ENCODE measurements at regions not wholly inside any gene's neighbourhood (a gene's known extent, or its start where the extent isn't known, plus 50 kb on each side); places are given as distances from the start of the nearest gene placed in this dataset.
"Not testable (repeated sequence)": the region's sequence is repeated elsewhere in the genome, so short reads cannot be mapped to it uniquely, and the experiment has no call there.

- DNase-seq, result no peak
Measured at GRCh38 chr10:64363687-64364086, 842.5 kb downstream of the REEP3 start.

GRCh38 chr10:64365663-64366062, 844.5 kb downstream of the REEP3 start:
- no peak for DNase-seq

DNA sequence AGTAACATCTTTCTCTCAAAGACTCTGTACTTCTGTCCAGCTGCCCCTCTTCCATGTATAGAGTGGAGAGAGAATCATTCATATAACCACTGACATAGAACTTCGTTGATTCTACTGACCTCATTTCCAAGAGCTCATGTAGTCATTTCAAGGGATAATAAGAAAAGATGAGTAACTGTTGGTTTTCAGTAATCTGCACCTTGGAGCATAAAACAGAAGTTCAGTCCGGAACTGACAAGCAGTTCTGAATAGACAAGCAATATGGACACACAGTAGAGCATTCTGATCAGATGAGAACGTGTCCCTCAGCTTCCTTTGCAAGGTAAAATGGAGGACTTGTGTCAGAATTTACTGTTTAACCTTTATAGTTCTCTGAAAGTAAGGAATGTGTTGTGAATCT, 847.1 kb downstream of the REEP3 start:
- no peak for DNase-seq

DNA sequence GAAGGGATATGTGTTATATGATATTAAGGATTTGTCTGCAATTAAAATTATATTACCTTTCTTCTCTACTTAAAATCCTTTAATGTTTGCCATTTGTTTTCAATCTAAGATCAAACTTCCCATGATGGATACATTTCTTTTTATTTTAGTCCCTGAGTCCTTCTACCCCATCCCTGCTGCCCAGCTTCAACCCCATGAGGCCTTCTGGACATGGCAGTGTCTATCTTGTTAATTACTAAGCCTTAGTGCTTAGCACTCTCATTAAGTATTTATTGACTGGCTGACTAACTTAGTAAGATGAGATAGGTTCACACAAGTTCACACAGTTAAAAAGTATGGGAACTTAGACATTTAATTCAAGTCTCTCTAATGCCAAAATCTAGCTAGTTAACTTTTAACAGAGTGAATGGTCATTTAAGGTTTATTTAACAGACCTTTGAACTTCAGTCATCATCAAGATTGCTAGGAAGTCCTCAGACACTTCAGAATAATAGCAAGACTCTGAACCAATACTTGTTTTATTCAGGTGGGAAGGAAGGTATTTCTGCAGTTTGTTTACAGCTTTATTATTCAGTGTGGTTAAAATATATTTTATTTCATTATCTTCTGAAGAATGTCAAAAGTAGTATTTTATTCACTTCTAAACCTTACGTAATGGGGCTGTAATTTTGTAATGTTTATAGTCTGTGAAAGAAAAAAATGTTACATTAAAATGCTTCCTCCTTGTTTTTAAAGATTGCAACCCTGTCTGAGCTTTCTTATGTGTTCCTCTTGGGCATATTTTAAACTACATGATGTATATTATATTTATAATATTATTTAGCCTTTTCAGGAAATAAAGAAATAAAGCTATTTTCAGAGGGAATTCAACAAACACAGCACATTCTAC, 848.9 kb downstream of the REEP3 start:
- DNase-seq, result no peak

- DNase-seq, result no peak
Measured at GRCh38 chr10:64374346-64374745, 853.1 kb downstream of the REEP3 start.

DNA sequence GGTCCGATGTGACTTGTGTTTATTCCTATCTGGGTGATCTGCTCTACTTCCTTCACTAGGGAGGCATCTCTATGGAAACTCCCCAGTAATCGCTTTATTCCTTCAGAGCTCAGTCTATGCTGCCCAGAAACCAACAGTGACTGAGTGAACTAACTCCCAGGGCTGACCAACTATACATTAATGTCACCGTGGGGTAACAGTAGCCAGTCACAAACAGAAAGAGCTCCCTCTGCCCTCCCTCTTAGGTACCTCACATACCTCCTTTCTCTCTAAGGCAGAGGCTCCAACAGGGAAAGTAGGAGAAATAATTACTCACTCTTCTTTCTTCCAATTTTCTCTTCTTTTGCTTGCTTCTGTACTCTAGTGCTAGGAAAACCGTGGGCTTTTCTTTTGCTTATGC, 855.0 kb downstream of the REEP3 start:
- no peak for DNase-seq

- DNase-seq, result no peak
Measured at GRCh38 chr10:64379898-64380297, 858.7 kb downstream of the REEP3 start.

- DNase-seq, result no peak
Measured at GRCh38 chr10:64385355-64385754, 864.2 kb downstream of the REEP3 start.

DNA sequence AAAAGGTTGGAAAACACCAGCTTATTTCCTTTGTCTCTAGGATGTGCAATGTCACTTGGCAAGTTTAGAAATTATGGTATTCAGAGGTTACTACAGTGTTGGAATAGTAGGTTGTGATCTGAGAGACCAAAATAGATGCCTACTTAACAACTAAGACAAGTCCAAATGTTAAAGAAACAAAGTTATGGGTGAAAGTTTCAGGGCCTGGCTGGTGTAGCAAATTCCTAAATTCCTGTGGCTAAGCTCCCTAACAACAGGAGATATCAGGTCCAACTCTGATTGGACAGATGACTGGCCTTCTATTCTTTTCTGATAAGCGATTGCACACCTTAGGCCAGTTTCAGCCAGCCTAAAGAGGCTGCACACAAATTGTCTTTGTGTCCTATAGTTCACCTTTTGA, 873.5 kb downstream of the REEP3 start:
- no peak for DNase-seq

- DNase-seq, result no peak
Measured at GRCh38 chr10:64396105-64396708, 875.0 kb downstream of the REEP3 start.

- no peak for DNase-seq
Measured at GRCh38 chr10:64397125-64397524, 875.9 kb downstream of the REEP3 start.

DNA sequence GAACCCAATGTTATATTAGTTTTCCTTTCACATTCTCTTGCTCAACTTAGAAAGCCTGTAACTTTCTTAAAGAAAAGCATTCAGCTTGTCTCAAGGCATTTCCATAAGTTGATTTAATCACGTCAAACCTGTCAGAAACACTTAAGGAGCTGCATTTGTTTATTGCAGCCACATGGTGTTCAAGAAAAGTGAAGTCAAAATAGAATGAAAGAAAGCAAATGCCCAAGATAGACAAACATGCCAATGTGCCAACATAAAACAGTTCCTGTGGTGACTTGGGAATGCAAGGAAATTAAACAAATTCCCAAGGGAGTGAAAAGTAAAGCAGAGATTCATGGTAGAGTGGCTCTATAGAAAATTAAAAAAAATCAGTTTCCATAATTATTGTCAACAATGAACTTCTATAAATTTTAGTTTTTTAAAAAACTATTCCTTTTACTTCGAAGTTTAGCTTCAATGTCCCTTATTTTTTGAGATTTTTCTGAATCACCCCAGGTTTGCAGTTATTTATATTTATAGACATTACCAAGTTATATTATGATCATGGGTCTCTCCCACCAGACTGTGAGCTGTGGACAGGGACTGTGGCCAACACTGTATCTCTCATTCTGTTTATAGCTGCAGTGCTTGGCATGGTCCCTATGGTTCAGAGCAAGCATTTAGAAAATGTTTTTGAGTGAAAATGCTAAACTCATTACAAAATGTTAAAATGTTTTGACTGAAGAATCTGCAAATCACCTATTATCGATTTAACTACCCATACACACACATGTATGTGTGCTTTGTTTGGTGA, 887.4 kb downstream of the REEP3 start:
- DNase-seq, result no peak

DNA sequence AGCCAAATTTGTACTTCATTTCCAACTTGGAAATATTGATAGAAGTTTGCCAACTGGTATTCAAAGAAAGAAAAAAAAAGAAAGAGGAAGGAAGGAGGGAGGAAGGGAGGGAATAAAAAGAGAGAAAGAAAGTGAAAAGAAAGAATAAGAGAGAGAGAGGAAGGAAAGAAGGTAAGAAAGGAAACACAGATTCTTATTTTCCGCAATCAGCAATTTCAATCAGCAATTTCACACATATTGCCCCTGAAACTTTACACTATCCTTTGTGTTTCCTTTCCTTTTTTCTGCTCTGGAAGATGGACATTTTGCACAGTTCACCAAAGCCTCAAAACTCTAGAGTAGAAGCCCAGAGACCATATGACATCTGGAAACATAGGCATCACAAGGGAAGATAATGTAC, 888.1 kb downstream of the REEP3 start:
- no peak for DNase-seq

GRCh38 chr10:64416011-64416410, 894.8 kb downstream of the REEP3 start:
- DNase-seq, result no peak

GRCh38 chr10:64419461-64419860, 898.3 kb downstream of the REEP3 start:
- DNase-seq, result no peak

DNA sequence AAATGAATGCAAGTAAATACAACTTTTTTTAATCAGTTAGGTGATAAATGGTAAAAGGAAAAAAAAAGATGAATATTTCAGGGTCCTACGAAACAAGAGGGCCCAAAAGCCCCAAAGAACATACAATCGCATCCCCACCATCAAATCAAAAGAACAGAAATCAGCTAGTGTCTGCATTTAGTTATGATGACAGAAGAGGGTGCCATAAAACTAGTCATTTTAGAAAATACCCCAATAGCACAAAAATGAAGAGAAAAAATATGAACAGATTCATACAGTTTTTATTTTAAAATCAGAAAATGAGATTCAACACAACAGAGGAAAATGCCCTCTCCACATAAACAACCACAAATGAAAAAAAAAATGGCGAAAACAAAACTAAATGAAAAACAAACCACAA, 905.5 kb downstream of the REEP3 start:
- DNase-seq, result no peak

- no peak for DNase-seq
Measured at GRCh38 chr10:64430690-64431323, 909.6 kb downstream of the REEP3 start.

- DNase-seq, result not testable (repeated sequence)
Measured at GRCh38 chr10:64441872-64442271, 920.7 kb downstream of the REEP3 start.

DNA sequence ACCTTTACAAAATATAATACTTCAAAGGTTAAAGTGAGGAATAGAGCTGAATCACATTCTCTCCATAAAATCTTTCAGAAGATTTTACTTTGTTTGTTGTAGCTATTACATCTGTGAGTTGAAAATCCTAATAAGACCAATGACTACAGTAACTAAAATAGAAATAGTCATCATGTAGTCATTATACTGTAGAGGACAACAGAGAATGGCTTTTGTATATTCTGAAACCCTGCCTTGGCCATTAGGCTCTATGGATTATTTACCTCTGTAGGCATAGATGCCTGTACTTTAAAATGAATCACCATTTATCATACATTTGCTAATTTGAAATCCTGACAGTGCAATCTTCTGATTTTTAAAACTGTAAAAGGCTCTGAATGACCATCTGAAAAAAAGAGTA, 923.0 kb downstream of the REEP3 start:
- no peak for DNase-seq

GRCh38 chr10:64444564-64444963, 923.4 kb downstream of the REEP3 start:
- no peak for DNase-seq

DNA sequence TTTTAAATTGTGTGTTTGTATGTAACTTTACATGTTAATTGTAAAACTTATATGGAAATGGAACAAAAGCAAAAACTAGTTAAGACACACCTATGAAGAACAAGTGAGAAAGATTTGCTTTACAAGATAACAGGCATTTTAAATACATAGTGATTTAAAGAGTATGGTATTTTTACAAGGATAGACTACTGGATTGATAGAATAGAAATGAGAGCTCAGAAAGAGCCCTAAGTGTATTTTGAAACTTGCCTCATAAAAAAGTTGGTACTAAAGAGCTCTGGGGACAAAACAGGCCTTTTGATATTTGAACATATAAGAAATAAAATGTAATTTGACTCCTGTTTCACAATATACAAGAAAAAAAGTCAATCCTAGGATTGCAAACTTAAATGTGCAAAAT, 928.4 kb downstream of the REEP3 start:
- DNase-seq, result no peak

DNA sequence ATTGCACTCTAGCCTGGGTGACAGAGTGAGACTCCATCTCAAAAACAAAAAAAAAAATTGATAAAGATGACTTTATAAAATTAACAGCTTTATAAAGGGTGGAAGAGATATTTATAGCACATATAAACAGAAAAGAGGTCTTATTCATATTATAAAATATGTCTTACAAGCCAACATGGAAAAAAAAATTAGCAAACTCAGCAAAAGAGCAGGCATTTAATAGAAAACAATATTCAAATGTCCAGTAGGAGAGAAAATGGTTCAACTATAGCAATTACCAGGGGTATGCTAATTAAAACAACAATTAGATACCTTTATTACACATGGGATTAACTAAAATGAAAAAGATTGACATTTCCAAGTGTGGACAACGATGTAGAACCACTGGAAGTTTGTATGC, 929.1 kb downstream of the REEP3 start:
- DNase-seq, result no peak

- DNase-seq, result no peak
Measured at GRCh38 chr10:64454962-64455361, 933.8 kb downstream of the REEP3 start.

Data from stimulated activated CD4-positive, alpha-beta T cell treated with anti-CD3 and anti-CD28 coated beads, Interleukin-12 subunit alpha, Interleukin-12 subunit beta, amount 100 ng/mL, for 4 hours (primary cell).